PC-3 (cell line): ENCODE measurements at regions not wholly inside any gene's neighbourhood (a gene's known extent, or its start where the extent isn't known, plus 50 kb on each side); places are given as distances from the start of the nearest gene placed in this dataset.

Source experiments
- ATAC-seq: fragments of 200-7000 bp; cut with Tn5 transposase; 2 replicates; pipeline ENCODE4 v1.9.1; 2020; ENCODE audit warnings: mild to moderate bottlenecking, moderate library complexity
- BruUV-seq: library from RNA; stranded (reverse); fragments of 400-500 nt; replicated peaks from 2 replicates; lab custom pipeline; 2021; lab: Mats Ljungman, UMichigan
- CTCF ChIA-PET: fragments of 300-600 bp; sonication (Branson Sonifier 250); formaldehyde crosslinking; loops from one replicate; lab custom pipeline; 2022; ENCODE audit warnings: antibody characterized with exemption; lab: Charles Lee
- POLR2A ChIA-PET: fragments of 300-600 bp; sonication (Branson Sonifier 250); formaldehyde crosslinking; loops from one replicate; lab custom pipeline; 2022; ENCODE audit warnings: antibody characterized with exemption; ENCODE audit not compliant: unreplicated experiment; lab: Charles Lee
- DNase-seq: peaks from one replicate; pipeline ENCODE4 v3.0.0-alpha.2; 2015
- H2AFZ ChIP-seq: fragments of 300-600 bp; sonication (generic); 2 replicates; pipeline ENCODE4 v1.6.0; 2016; ENCODE audit warnings: antibody characterized with exemption, low read length
- H3F3A ChIP-seq: fragments of 300-600 bp; sonication (generic); one replicate; pipeline ENCODE4 v1.6.0; 2017; ENCODE audit warnings: antibody characterized with exemption, low read length, control low read depth, mild to moderate bottlenecking; ENCODE audit not compliant: unreplicated experiment
- H3K27ac ChIP-seq: fragments of 300-600 bp; sonication (generic); 2 replicates; pipeline ENCODE4 v1.5.1; 2016; ENCODE audit warnings: mild to moderate bottlenecking, low read length
- H3K27me3 ChIP-seq: fragments of 300-600 bp; sonication (generic); 2 replicates; pipeline ENCODE4 v1.6.1; 2016; ENCODE audit warnings: low read length, mixed read lengths
- H3K36me3 ChIP-seq: fragments of 300-600 bp; sonication (generic); 2 replicates; pipeline ENCODE4 v1.6.1; 2016; ENCODE audit warnings: low read depth, mixed run types, low read length, mixed read lengths
- H3K4me1 ChIP-seq: fragments of 300-600 bp; sonication (generic); 2 replicates; pipeline ENCODE4 v1.5.1; 2016; ENCODE audit warnings: low read length; ENCODE audit not compliant: insufficient read depth
- H3K4me2 ChIP-seq: fragments of 300-600 bp; sonication (generic); 2 replicates; pipeline ENCODE4 v1.6.0; 2016; ENCODE audit warnings: low read length
- H3K4me3 ChIP-seq: fragments of 300-600 bp; sonication (generic); 2 replicates; pipeline ENCODE4 v1.5.1; 2016; ENCODE audit warnings: mild to moderate bottlenecking, low read length, mixed read lengths
- H3K79me2 ChIP-seq: fragments of 300-600 bp; sonication (generic); 2 replicates; pipeline ENCODE4 v1.6.1; 2017; ENCODE audit warnings: low read length, mixed read lengths
- H3K9ac ChIP-seq: fragments of 300-600 bp; sonication (generic); 2 replicates; pipeline ENCODE4 v1.6.0; 2016; ENCODE audit warnings: mild to moderate bottlenecking, low read length
- H3K9me2 ChIP-seq: fragments of 300-600 bp; sonication (generic); replicated peaks from 2 replicates; pipeline ENCODE4 v1.6.1; 2016; ENCODE audit warnings: mixed run types, low read length, mixed read lengths
- H3K9me3 ChIP-seq: fragments of 300-600 bp; sonication (generic); 2 replicates; pipeline ENCODE4 v1.6.1; 2016; ENCODE audit warnings: low read length, mixed read lengths
- H4K20me1 ChIP-seq: fragments of 300-600 bp; sonication (generic); 2 replicates; pipeline ENCODE4 v1.6.1; 2016; ENCODE audit warnings: low read length, mixed read lengths
- EZH2 ChIP-seq: fragments of 300-600 bp; sonication (generic); IDR thresholded peaks from one replicate; pipeline ENCODE4 v1.6.1; 2017; ENCODE audit warnings: antibody characterized with exemption, mild to moderate bottlenecking, low read length; ENCODE audit not compliant: unreplicated experiment
- EZH2phosphoT487 ChIP-seq: fragments of 300-600 bp; sonication (generic); IDR thresholded peaks from 2 replicates; pipeline ENCODE4 v1.6.1; 2018; ENCODE audit warnings: mild to moderate bottlenecking, antibody characterized with exemption, low read length, borderline replicate concordance
- intact Hi-C: fragments of 100-400 bp; cut with micrococcal nuclease; formaldehyde crosslinking; loops from 2 replicates; pipeline ENCODE4 v1.9.0; 2023
- TF ChIP-seq, protein P1 (sequence below): fragments of 300-600 bp; sonication (generic); conservative IDR thresholded peaks from 2 replicates; pipeline ENCODE4 v1.5.1; 2017; ENCODE audit warnings: antibody characterized with exemption, low read depth, mild to moderate bottlenecking, low read length

DNA sequence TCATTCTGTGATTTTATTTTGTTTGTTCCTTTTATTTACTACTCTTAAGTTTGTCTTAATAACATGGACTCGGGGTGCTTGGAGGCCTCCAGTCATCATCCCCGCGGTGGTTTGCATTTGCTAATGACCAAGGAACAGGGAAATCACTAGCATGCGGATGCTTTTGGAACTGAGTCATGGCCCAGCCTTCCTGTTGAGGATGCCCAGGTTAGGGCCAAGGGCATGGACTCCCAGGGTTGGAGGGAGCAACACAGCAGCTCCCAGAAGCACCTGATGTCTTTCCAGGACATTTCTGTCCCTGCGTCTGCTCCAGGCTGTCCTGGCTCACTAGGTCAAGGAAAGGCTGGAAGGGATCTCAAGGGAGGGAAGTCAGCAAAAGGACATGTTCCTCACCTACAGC lies 423.7 kb upstream of the TSHZ3 start:
- no peaks in the 10 kb centered on the region for H3K27me3 ChIP-seq
- no peaks in the 10 kb centered on the region for H3K9me3 ChIP-seq
- CTCF ChIA-PET, result no interaction called here
- H2AFZ ChIP-seq, result no peak overlapping the region
- no peaks in the 10 kb centered on the region for H3K79me2 ChIP-seq
- no peaks in the 10 kb centered on the region for H3K9me2 ChIP-seq
- TF ChIP-seq EZH2phosphoT487 (no peak), EZH2 (no peak)
- TF ChIP-seq, protein P1, sequence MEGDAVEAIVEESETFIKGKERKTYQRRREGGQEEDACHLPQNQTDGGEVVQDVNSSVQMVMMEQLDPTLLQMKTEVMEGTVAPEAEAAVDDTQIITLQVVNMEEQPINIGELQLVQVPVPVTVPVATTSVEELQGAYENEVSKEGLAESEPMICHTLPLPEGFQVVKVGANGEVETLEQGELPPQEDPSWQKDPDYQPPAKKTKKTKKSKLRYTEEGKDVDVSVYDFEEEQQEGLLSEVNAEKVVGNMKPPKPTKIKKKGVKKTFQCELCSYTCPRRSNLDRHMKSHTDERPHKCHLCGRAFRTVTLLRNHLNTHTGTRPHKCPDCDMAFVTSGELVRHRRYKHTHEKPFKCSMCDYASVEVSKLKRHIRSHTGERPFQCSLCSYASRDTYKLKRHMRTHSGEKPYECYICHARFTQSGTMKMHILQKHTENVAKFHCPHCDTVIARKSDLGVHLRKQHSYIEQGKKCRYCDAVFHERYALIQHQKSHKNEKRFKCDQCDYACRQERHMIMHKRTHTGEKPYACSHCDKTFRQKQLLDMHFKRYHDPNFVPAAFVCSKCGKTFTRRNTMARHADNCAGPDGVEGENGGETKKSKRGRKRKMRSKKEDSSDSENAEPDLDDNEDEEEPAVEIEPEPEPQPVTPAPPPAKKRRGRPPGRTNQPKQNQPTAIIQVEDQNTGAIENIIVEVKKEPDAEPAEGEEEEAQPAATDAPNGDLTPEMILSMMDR, result no peak
- DNase-seq, result no peak
- H3K27ac ChIP-seq, result no peak overlapping the region
- no peak for ATAC-seq
- H3F3A ChIP-seq, result no peaks in the 10 kb centered on the region
- POLR2A ChIA-PET, result no interaction called here
- intact Hi-C loops, result no loop called here
- H3K4me2 ChIP-seq, result no peak overlapping the region
- no peaks in the 10 kb centered on the region for H3K4me1 ChIP-seq
- H3K36me3 ChIP-seq, result no peaks in the 10 kb centered on the region
- H3K4me3 ChIP-seq, result no peak overlapping the region
- no TSS peak for BruUV-seq
- no peak overlapping the region for H3K9ac ChIP-seq
- no peaks in the 10 kb centered on the region for H4K20me1 ChIP-seq

DNA sequence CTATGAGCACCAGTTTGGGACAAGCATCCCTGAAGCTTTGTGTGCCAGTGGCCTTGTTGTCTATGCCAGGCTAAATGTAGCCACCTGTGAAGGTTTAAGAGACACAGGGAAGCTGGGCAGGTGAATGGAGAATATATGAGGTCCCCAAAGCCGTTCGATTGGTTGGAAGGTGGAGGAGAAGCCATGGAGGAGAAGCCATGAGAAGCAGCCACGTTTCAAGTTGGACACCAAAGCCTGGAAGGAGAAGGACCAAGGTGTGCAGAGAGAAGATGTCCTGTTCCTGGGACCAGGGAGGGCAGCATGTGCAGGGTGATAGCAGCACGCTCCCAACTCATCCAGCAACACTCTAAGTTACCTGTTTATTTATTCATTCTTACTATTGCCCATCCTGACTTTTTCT lies 432.3 kb upstream of the TSHZ3 start:
- intact Hi-C loops, result no loop called here
- no TSS peak for BruUV-seq
- ChIA-PET POLR2A (no interaction called here), CTCF (no interaction called here)
- H3K9me3 ChIP-seq, result no peaks in the 10 kb centered on the region
- no peak overlapping the region for H3K9ac ChIP-seq
- no peaks in the 10 kb centered on the region for H3K36me3 ChIP-seq
- TF ChIP-seq, protein P1, result no peak
- TF ChIP-seq EZH2, result no peak
- no peak for TF ChIP-seq EZH2phosphoT487
- no peak for ATAC-seq
- H3K27me3 ChIP-seq, result no peaks in the 10 kb centered on the region
- DNase-seq, result no peak
- no peaks in the 10 kb centered on the region for H3K4me1 ChIP-seq
- no peak overlapping the region for H3K27ac ChIP-seq
- no peak overlapping the region for H2AFZ ChIP-seq
- H3K79me2 ChIP-seq, result no peaks in the 10 kb centered on the region
- no peaks in the 10 kb centered on the region for H3F3A ChIP-seq
- no peaks in the 10 kb centered on the region for H3K9me2 ChIP-seq
- H4K20me1 ChIP-seq, result no peaks in the 10 kb centered on the region
- no peak overlapping the region for H3K4me2 ChIP-seq
- no peak overlapping the region for H3K4me3 ChIP-seq

DNA sequence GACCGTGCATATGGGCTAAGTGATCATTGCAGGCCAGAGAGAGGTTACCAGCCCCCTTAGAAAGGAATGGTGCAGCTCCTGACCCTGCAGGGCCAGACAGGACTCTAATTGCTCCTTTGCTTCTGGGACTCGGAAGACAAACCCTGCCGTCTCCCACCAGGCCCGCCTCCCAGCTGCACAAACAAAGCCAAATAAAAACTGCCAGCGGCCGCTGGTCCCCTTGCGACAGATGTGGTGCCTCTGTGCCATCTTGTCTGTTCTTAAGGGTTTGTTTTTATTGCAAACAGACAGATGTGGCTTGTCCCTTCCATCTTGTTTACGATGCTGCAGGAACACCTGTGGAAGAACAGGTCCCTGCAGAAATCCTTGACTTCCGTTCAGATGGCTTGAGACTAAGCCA lies 434.4 kb upstream of the TSHZ3 start:
- TF ChIP-seq EZH2 (no peak), EZH2phosphoT487 (no peak)
- TF ChIP-seq, protein P1, result no peak
- intact Hi-C loops, result no loop called here
- Histone ChIP-seq H3K4me3 (no peak overlapping the region), H3K4me2 (no peak overlapping the region), H3K36me3 (no peaks in the 10 kb centered on the region), H3K9me3 (no peaks in the 10 kb centered on the region), H3K79me2 (no peaks in the 10 kb centered on the region), H4K20me1 (no peaks in the 10 kb centered on the region), H3K9ac (no peak overlapping the region), H3K27ac (no peak overlapping the region), H3K4me1 (no peaks in the 10 kb centered on the region), H3K9me2 (no peaks in the 10 kb centered on the region), H2AFZ (no peak overlapping the region), H3K27me3 (no peaks in the 10 kb centered on the region), H3F3A (no peaks in the 10 kb centered on the region)
- POLR2A ChIA-PET, result no interaction called here
- no peak for ATAC-seq
- BruUV-seq, result no TSS peak
- no peak for DNase-seq
- CTCF ChIA-PET, result no interaction called here
